Ishikawa (cell line): ENCODE measurements at regions not wholly inside any gene's neighbourhood (a gene's known extent, or its start where the extent isn't known, plus 50 kb on each side); places are given as distances from the start of the nearest gene placed in this dataset.

Experiments used
- CEBPB ChIP-seq: IDR thresholded peaks from 2 replicates; pipeline ENCODE4 v1.6.1; 2012
- CREB1 ChIP-seq: IDR thresholded peaks from 2 replicates; pipeline ENCODE4 v1.6.1; 2012; ENCODE audit warnings: low read depth
- EGR1 ChIP-seq: IDR thresholded peaks from 2 replicates; pipeline ENCODE4 v1.6.1; 2012
- EP300 ChIP-seq: IDR thresholded peaks from 2 replicates; pipeline ENCODE4 v1.6.1; 2012; ENCODE audit warnings: borderline replicate concordance
- FOXM1 ChIP-seq: IDR thresholded peaks from 2 replicates; pipeline ENCODE4 v1.6.1; 2012; ENCODE audit warnings: low read depth, borderline replicate concordance
- TF ChIP-seq, protein P1 (sequence below): IDR thresholded peaks from 2 replicates; pipeline ENCODE4 v1.6.1; 2012
- TF ChIP-seq, protein P2 (sequence below): IDR thresholded peaks from 2 replicates; pipeline ENCODE4 v1.6.1; 2012; ENCODE audit warnings: low read depth, mild to moderate bottlenecking

DNA sequence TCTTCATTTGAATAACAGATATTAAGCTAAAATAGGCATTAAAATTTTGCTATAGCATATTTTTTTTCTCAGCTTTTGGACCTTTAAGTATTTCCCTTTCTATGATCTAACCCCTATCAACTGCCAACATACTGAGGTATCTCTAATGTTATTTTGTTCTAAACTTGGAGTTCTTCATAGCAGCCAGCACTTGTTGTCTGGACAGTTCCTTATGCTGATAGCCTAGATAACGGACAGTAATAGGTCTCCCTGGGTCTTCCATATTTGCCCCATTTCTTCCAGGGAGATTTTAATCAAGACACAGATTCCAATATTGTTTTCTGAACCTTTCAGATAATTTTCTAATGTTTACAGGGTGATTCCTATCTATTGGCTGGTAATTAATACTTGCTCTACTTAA is 475.8 kb upstream of the MAP2 start:
- TF ChIP-seq CEBPB (no peak), EP300 (no peak), EGR1 (no peak), CREB1 (no peak), FOXM1 (no peak)
- TF ChIP-seq, protein P1, sequence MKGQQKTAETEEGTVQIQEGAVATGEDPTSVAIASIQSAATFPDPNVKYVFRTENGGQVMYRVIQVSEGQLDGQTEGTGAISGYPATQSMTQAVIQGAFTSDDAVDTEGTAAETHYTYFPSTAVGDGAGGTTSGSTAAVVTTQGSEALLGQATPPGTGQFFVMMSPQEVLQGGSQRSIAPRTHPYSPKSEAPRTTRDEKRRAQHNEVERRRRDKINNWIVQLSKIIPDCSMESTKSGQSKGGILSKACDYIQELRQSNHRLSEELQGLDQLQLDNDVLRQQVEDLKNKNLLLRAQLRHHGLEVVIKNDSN, result no peak
- TF ChIP-seq, protein P2, sequence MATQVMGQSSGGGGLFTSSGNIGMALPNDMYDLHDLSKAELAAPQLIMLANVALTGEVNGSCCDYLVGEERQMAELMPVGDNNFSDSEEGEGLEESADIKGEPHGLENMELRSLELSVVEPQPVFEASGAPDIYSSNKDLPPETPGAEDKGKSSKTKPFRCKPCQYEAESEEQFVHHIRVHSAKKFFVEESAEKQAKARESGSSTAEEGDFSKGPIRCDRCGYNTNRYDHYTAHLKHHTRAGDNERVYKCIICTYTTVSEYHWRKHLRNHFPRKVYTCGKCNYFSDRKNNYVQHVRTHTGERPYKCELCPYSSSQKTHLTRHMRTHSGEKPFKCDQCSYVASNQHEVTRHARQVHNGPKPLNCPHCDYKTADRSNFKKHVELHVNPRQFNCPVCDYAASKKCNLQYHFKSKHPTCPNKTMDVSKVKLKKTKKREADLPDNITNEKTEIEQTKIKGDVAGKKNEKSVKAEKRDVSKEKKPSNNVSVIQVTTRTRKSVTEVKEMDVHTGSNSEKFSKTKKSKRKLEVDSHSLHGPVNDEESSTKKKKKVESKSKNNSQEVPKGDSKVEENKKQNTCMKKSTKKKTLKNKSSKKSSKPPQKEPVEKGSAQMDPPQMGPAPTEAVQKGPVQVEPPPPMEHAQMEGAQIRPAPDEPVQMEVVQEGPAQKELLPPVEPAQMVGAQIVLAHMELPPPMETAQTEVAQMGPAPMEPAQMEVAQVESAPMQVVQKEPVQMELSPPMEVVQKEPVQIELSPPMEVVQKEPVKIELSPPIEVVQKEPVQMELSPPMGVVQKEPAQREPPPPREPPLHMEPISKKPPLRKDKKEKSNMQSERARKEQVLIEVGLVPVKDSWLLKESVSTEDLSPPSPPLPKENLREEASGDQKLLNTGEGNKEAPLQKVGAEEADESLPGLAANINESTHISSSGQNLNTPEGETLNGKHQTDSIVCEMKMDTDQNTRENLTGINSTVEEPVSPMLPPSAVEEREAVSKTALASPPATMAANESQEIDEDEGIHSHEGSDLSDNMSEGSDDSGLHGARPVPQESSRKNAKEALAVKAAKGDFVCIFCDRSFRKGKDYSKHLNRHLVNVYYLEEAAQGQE, result peak; percentile 58; the same call in 1 of the 2 replicates
